GM12891 (cell line): ENCODE measurements at regions not wholly inside any gene's neighbourhood (a gene's known extent, or its start where the extent isn't known, plus 50 kb on each side); places are given as distances from the start of the nearest gene placed in this dataset.

Experiments
- POLR2A ChIP-seq: IDR thresholded peaks from 2 replicates; pipeline ENCODE4 v1.6.1; 2011; ENCODE audit warnings: low read depth, low read length, control low read depth
- POLR2AphosphoS5 ChIP-seq: IDR thresholded peaks from 2 replicates; pipeline ENCODE4 v1.6.1; 2011; ENCODE audit warnings: low read depth, low read length, control low read depth
- SPI1 ChIP-seq: IDR thresholded peaks from 2 replicates; pipeline ENCODE4 v1.6.1; 2011; ENCODE audit warnings: low read depth, low read length, control low read depth
- TAF1 ChIP-seq: IDR thresholded peaks from 2 replicates; pipeline ENCODE4 v1.6.1; 2011; ENCODE audit warnings: low read depth, low read length, control low read depth

GRCh38 chr10:56871160-56871668, 510.2 kb upstream of the ZWINT start:
- TF ChIP-seq SPI1 (no peak), POLR2A (no peak), TAF1 (no peak), POLR2AphosphoS5 (no peak)
